Thoracic aorta (tissue), 2 donors: ENCODE measurements at regions not wholly inside any gene's neighbourhood (a gene's known extent, or its start where the extent isn't known, plus 50 kb on each side); places are given as distances from the start of the nearest gene placed in this dataset.

Experiments
- ATAC-seq: fragments of 150-250 bp; one replicate; pipeline ENCODE4 v1.8.0; 2017; ENCODE audit warnings: low read depth; ENCODE audit not compliant: insufficient number of reproducible peaks, low FRiP score
- DNase-seq: peaks from one replicate; pipeline ENCODE4 v3.0.0-alpha.2; 2020; ENCODE audit warnings: low spot score
- H3K27ac ChIP-seq, 2 donors: fragments of 200-600 bp; sonication (generic); 1 replicate in 1 of 2; 2 replicates in 1 of 2; pipeline ENCODE4 v1.5.1; 2016; ENCODE audit warnings: mild to moderate bottlenecking in 2 of 2, moderate library complexity in 2 of 2
- H3K27me3 ChIP-seq: fragments of 200-600 bp; sonication (generic); replicated peaks from 2 replicates; pipeline ENCODE4 v1.6.0; 2016; ENCODE audit warnings: mild to moderate bottlenecking; ENCODE audit not compliant: insufficient read depth
- H3K36me3 ChIP-seq: fragments of 200-600 bp; sonication (generic); one replicate; pipeline ENCODE4 v1.5.1; 2016
- H3K4me1 ChIP-seq, 2 donors: fragments of 200-600 bp; sonication (generic); 1 replicate in 1 of 2; 2 replicates in 1 of 2; pipeline versions ENCODE4 v1.5.1 to v1.6.0; 2016; ENCODE audit warnings: low read depth in 2 of 2, mild to moderate bottlenecking in 1 of 2; ENCODE audit not compliant: control insufficient read depth in 1 of 2
- H3K4me3 ChIP-seq: fragments of 200-600 bp; sonication (generic); 2 replicates; pipeline ENCODE4 v1.5.1; 2016; ENCODE audit warnings: mild to moderate bottlenecking
- H3K9me3 ChIP-seq: fragments of 200-600 bp; sonication (generic); 2 replicates; pipeline ENCODE4 v1.5.1; 2016
- CTCF ChIP-seq: fragments of 200-600 bp; sonication (generic); IDR thresholded peaks from one replicate; pipeline ENCODE4 v1.5.1; 2019; ENCODE audit warnings: antibody characterized with exemption

GRCh38 chrX:139234898-139235297 lies 295.6 kb upstream of the F9 start:
- Histone ChIP-seq H3K27ac (no peak overlapping the region), H3K9me3 (no peaks in the 10 kb centered on the region), H3K27me3 (no peaks in the 10 kb centered on the region), H3K4me1 (no peaks in the 10 kb centered on the region), H3K36me3 (no peaks in the 10 kb centered on the region), H3K4me3 (no peak overlapping the region)
- ATAC-seq = no peak
- no peak for DNase-seq
- TF ChIP-seq CTCF = no peak

- no peak overlapping the region for H3K27ac ChIP-seq
- H3K4me3 ChIP-seq = no peak overlapping the region
- H3K36me3 ChIP-seq = no peaks in the 10 kb centered on the region
- no peak for TF ChIP-seq CTCF
- no peaks in the 10 kb centered on the region for H3K27me3 ChIP-seq
- H3K4me1 ChIP-seq = no peaks in the 10 kb centered on the region
- ATAC-seq = no peak
- no peaks in the 10 kb centered on the region for H3K9me3 ChIP-seq
- DNase-seq = no peak
Measured at GRCh38 chrX:139224953-139225665, 305.4 kb upstream of the F9 start.

- Histone ChIP-seq H3K27ac (no peak overlapping the region), H3K27me3 (no peaks in the 10 kb centered on the region), H3K9me3 (no peaks in the 10 kb centered on the region)
Measured at GRCh38 chrX:139222511-139223200, 307.9 kb upstream of the F9 start.

GRCh38 chrX:139213241-139213709 lies 317.3 kb upstream of the F9 start:
- ATAC-seq = no peak
- TF ChIP-seq CTCF = no peak
- no peaks in the 10 kb centered on the region for H3K36me3 ChIP-seq

More at GRCh38 chrX:139222511-139223200, 307.9 kb upstream of the F9 start:
- ATAC-seq (no peak), DNase-seq (no peak)
- Histone ChIP-seq H3K4me3 (no peak overlapping the region), H3K36me3 (no peaks in the 10 kb centered on the region), H3K4me1 (no peaks in the 10 kb centered on the region)
- no peak for TF ChIP-seq CTCF

GRCh38 chrX:139211568-139212182 lies 318.9 kb upstream of the F9 start:
- H3K4me3 ChIP-seq = no peak overlapping the region
- H3K36me3 ChIP-seq = no peaks in the 10 kb centered on the region
- no peak overlapping the region for H3K27ac ChIP-seq
- no peak for ATAC-seq
- H3K27me3 ChIP-seq = no peaks in the 10 kb centered on the region
- H3K9me3 ChIP-seq = no peaks in the 10 kb centered on the region
- TF ChIP-seq CTCF = no peak
- no peaks in the 10 kb centered on the region for H3K4me1 ChIP-seq
- no peak for DNase-seq

More at GRCh38 chrX:139213241-139213709, 317.3 kb upstream of the F9 start:
- no peaks in the 10 kb centered on the region for H3K4me1 ChIP-seq
- no peak overlapping the region for H3K27ac ChIP-seq
- no peaks in the 10 kb centered on the region for H3K9me3 ChIP-seq
- H3K27me3 ChIP-seq = no peaks in the 10 kb centered on the region
- H3K4me3 ChIP-seq = no peak overlapping the region
- no peak for DNase-seq
